ENCODE measurements at regions not wholly inside any gene's neighbourhood (a gene's known extent, or its start where the extent isn't known, plus 50 kb on each side); places are given as distances from the start of the nearest gene placed in this dataset.

GRCh38 chr4:10298681-10299080 lies 158.5 kb downstream of the ZNF518B start:
- no peak for TF ChIP-seq CTCF (IDR thresholded peaks at IDR 0.05)
- TF ChIP-seq EZH2 (IDR thresholded peaks at IDR 0.05; ENCODE audit: borderline replicate concordance, insufficient read depth, low read depth, low read length, poor library complexity, severe bottlenecking), result no peak

All from B cell (primary cell).